ENCODE measurements at regions not wholly inside any gene's neighbourhood (a gene's known extent, or its start where the extent isn't known, plus 50 kb on each side); places are given as distances from the start of the nearest gene placed in this dataset.
A peak's percentile ranks its signal among the peaks of the same experiment; 100 is the strongest.

GRCh38 chr4:138561906-138562305 is 319.8 kb upstream of the SLC7A11 start:
- DNase-seq = no peak

- DNase-seq = no peak
Observed at GRCh38 chr4:138561276-138561880, 319.2 kb upstream of the SLC7A11 start.

- DNase-seq = no peak
Observed at GRCh38 chr4:138560448-138560847, 318.3 kb upstream of the SLC7A11 start.

- no peak for DNase-seq
Observed at GRCh38 chr4:138558886-138559285, 316.7 kb upstream of the SLC7A11 start.

GRCh38 chr4:138555584-138555983 is 313.4 kb upstream of the SLC7A11 start:
- no peak for DNase-seq

GRCh38 chr4:138555108-138555507 is 313.0 kb upstream of the SLC7A11 start:
- DNase-seq = no peak

GRCh38 chr4:138553001-138553845 is 311.1 kb upstream of the SLC7A11 start:
- no peak for DNase-seq

- DNase-seq = no peak
Observed at GRCh38 chr4:138542191-138542776, 300.1 kb upstream of the SLC7A11 start.

GRCh38 chr4:138540056-138540800 is 298.1 kb upstream of the SLC7A11 start:
- DNase-seq = no peak

GRCh38 chr4:138538743-138539142 is 296.6 kb upstream of the SLC7A11 start:
- DNase-seq = no peak

- peak; percentile 67 for DNase-seq
Observed at GRCh38 chr4:138537731-138538490, 295.8 kb upstream of the SLC7A11 start.

- no peak for DNase-seq
Observed at GRCh38 chr4:138535316-138535715, 293.2 kb upstream of the SLC7A11 start.

- no peak for DNase-seq
Observed at GRCh38 chr4:138522366-138522765, 280.2 kb upstream of the SLC7A11 start.

- no peak for DNase-seq
Observed at GRCh38 chr4:138521809-138522208, 279.7 kb upstream of the SLC7A11 start.

- DNase-seq = no peak
Observed at GRCh38 chr4:138519436-138519835, 277.3 kb upstream of the SLC7A11 start.

GRCh38 chr4:138513535-138513934 is 271.4 kb upstream of the SLC7A11 start:
- no peak for DNase-seq

- DNase-seq = no peak
Observed at GRCh38 chr4:138512756-138513155, 270.6 kb upstream of the SLC7A11 start.

- no peak for DNase-seq
Observed at GRCh38 chr4:138510053-138510452, 267.9 kb upstream of the SLC7A11 start.

GRCh38 chr4:138509346-138509745 is 267.2 kb upstream of the SLC7A11 start:
- DNase-seq = no peak

- DNase-seq = no peak
Observed at GRCh38 chr4:138507522-138507921, 265.4 kb upstream of the SLC7A11 start.

GRCh38 chr4:138501614-138502013 is 259.5 kb upstream of the SLC7A11 start:
- no peak for DNase-seq

- DNase-seq = no peak
Observed at GRCh38 chr4:138500869-138501268, 258.7 kb upstream of the SLC7A11 start.
